HepG2 (cell line): ENCODE measurements at regions not wholly inside any gene's neighbourhood (a gene's known extent, or its start where the extent isn't known, plus 50 kb on each side); places are given as distances from the start of the nearest gene placed in this dataset.

Source experiments
- ATAC-seq: fragments of 200-7000 bp; cut with Tn5 transposase; 3 replicates; pipeline ENCODE4 v1.9.1; 2020; ENCODE audit warnings: mild to moderate bottlenecking, moderate library complexity
- BruUV-seq: library from RNA; stranded (reverse); fragments of 400-500 nt; replicated peaks from 2 replicates; lab custom pipeline; 2021; lab: Mats Ljungman, UMichigan
- CTCF ChIA-PET: fragments of 300-600 bp; formaldehyde crosslinking; extraction: SDS; loops from one replicate; lab custom pipeline; 2021; ENCODE audit warnings: low total read pairs, inconsistent platforms, low intra/inter-chr PET ratio; lab: Yijun Ruan, JAX
- POLR2A ChIA-PET: fragments of 350-600 bp; sonication (Branson Sonifier 250); formaldehyde crosslinking; loops from one replicate; lab custom pipeline; 2020; ENCODE audit warnings: antibody characterized with exemption, inconsistent platforms; lab: Yijun Ruan, JAX
- DNase-seq: peaks from one replicate; pipeline ENCODE4 v3.0.0-alpha.2; 2015; ENCODE audit warnings: low spot score
- FAIRE-seq: peaks from 3 replicates; lab custom pipeline; 2011; peaks lifted over from hg19 to GRCh38; lab: Jason Lieb, UNC
- H2AFZ ChIP-seq: one replicate; pipeline ENCODE4 v1.6.1; 2011; ENCODE audit warnings: low read length, inconsistent platforms
- H3K27ac ChIP-seq: fragments of 300-600 bp; 3 replicates; pipeline ENCODE4 v1.8.0; 2011; ENCODE audit warnings: mixed run types, mild to moderate bottlenecking, mixed read lengths, low read length, inconsistent platforms; ENCODE audit not compliant: insufficient read depth; ENCODE audit errors: extremely low read length
- H3K27me3 ChIP-seq, 2 experiments: fragments of 200-600 bp in 1 of 2; 2 replicates in 1 of 2; 3 replicates in 1 of 2; pipeline versions ENCODE4 v1.6.0 to v1.8.0; 2011; ENCODE audit warnings: low read length in 2 of 2, mild to moderate bottlenecking in 2 of 2, moderate library complexity in 2 of 2, inconsistent platforms in 1 of 2; ENCODE audit not compliant: insufficient read depth in 2 of 2, control insufficient read depth in 1 of 2
- H3K36me3 ChIP-seq, 2 experiments: fragments of 200-600 bp in 1 of 2; replicated peaks in 1 of 2; 2 replicates in 1 of 2; 3 replicates in 1 of 2; pipeline versions ENCODE4 v1.5.1 to v1.8.0; 2011; ENCODE audit warnings: low read length in 2 of 2, inconsistent platforms in 1 of 2; ENCODE audit not compliant: insufficient read depth in 2 of 2, control insufficient read depth in 1 of 2
- H3K4me1 ChIP-seq: 2 replicates; pipeline ENCODE4 v1.5.1; 2012; ENCODE audit warnings: low read length, inconsistent platforms; ENCODE audit not compliant: insufficient read depth
- H3K4me2 ChIP-seq: 2 replicates; pipeline ENCODE4 v1.6.0; 2011; ENCODE audit warnings: low read depth, low read length, inconsistent platforms
- H3K4me3 ChIP-seq, 3 experiments: fragments of 200-600 bp in 1 of 3; sonication (generic), shearing (Covaris generic) in 1 of 3; replicated peaks in 1 of 3; 2 replicates each; pipeline ENCODE4 v1.5.1; 2011 to 2016; ENCODE audit warnings: low read length in 3 of 3, inconsistent platforms in 2 of 3, low read depth in 2 of 3, mild to moderate bottlenecking in 2 of 3, control low read depth in 1 of 3, mixed read lengths in 1 of 3; ENCODE audit not compliant: insufficient read depth in 1 of 3
- H3K79me2 ChIP-seq: one replicate; pipeline ENCODE4 v1.6.1; 2011; ENCODE audit warnings: low read length, inconsistent platforms; ENCODE audit not compliant: insufficient read depth
- H3K9ac ChIP-seq: 2 replicates; pipeline ENCODE4 v1.6.0; 2011; ENCODE audit warnings: mild to moderate bottlenecking, low read depth, low read length, inconsistent platforms; ENCODE audit not compliant: insufficient read depth
- H3K9me3 ChIP-seq: 2 replicates; pipeline ENCODE4 v1.5.1; 2012; ENCODE audit warnings: mild to moderate bottlenecking, low read length
- H4K20me1 ChIP-seq: 2 replicates; pipeline ENCODE4 v1.6.0; 2011; ENCODE audit warnings: inconsistent platforms, mild to moderate bottlenecking, low read length, moderate library complexity; ENCODE audit not compliant: insufficient read depth
- AFF4 ChIP-seq: sonication (generic); formaldehyde crosslinking; IDR thresholded peaks from 2 replicates; pipeline ENCODE4 v1.4.0; 2020; ENCODE audit warnings: missing genetic modification reagents
- CTCF ChIP-seq: sonication (generic); formaldehyde crosslinking; IDR thresholded peaks from 2 replicates; pipeline ENCODE4 v1.5.0; 2020; ENCODE audit warnings: mild to moderate bottlenecking, missing genetic modification reagents, moderate library complexity
- STAG1 ChIP-seq: sonication (generic); formaldehyde crosslinking; IDR thresholded peaks from 2 replicates; pipeline ENCODE4 v1.4.0; 2020; ENCODE audit warnings: missing genetic modification reagents
- ZBTB43 ChIP-seq: sonication (generic); formaldehyde crosslinking; conservative IDR thresholded peaks from 2 replicates; pipeline ENCODE4 v1.4.0; 2020; ENCODE audit warnings: missing genetic modification reagents
- WGBS: methylation state at CpG from one replicate; pipeline ENCODE4 v1.1.6; 2017; ENCODE audit warnings: low lambda C conversion rate; 5-methylcytosine and 5-hydroxymethylcytosine counted together
- in situ Hi-C: cut with HindIII; loops from 2 replicates; pipeline ENCODE4 v1.10.0; 2017; ENCODE audit warnings: low pct_unique_long_range_greater_than_20kb; ENCODE audit not compliant: extremely low pct_ligation_motif_present
- intact Hi-C: fragments of 100-400 bp; cut with micrococcal nuclease; formaldehyde crosslinking; loops from one replicate; pipeline ENCODE4 v1.10.0; 2022; ENCODE audit not compliant: unreplicated experiment

- ChIA-PET CTCF (no interaction called here), POLR2A (no interaction called here)
- no peak for ATAC-seq
- H3K9me3 ChIP-seq, result no peaks in the 10 kb centered on the region
- no peaks in the 10 kb centered on the region for H3K36me3 ChIP-seq
- BruUV-seq, result no TSS peak
- H3K4me2 ChIP-seq, result no peak overlapping the region
- no peak for FAIRE-seq
- no peak overlapping the region for H3K4me3 ChIP-seq
- H3K9ac ChIP-seq, result no peak overlapping the region
- H4K20me1 ChIP-seq, result no peaks in the 10 kb centered on the region
- intact Hi-C loops, result no loop called here
- in situ Hi-C loops, result no loop called here
- H3K4me1 ChIP-seq, result no peaks in the 10 kb centered on the region
- H3K27ac ChIP-seq, result no peak overlapping the region
- no peak overlapping the region for H2AFZ ChIP-seq
- WGBS, result 11% methylated on average over 2 of the region's 2 CpGs
- no peak for DNase-seq
- TF ChIP-seq CTCF (CRISPR knock-in tag) (peak; percentile 29; the same call in 1 of the 2 replicates), AFF4 (no peak), STAG1 (peak; percentile 21; the same call in 1 of the 2 replicates), ZBTB43 (CRISPR knock-in tag) (no peak)
- H3K79me2 ChIP-seq, result no peaks in the 10 kb centered on the region
- peaks cover 0 to 4% of the 10 kb centered on the region in 2 experiments; a peak in 1 of 5 replicates for H3K27me3 ChIP-seq
Observed at GRCh38 chr16:25372716-25373115, 115.1 kb upstream of the ZKSCAN2 start.
